Calu3 (cell line): ENCODE measurements at regions not wholly inside any gene's neighbourhood (a gene's known extent, or its start where the extent isn't known, plus 50 kb on each side); places are given as distances from the start of the nearest gene placed in this dataset.

Source experiments
- BruUV-seq: library from RNA; stranded (reverse); fragments of 400-500 nt; replicated peaks from 2 replicates; lab custom pipeline; 2021; lab: Mats Ljungman, UMichigan
- CTCF ChIA-PET: fragments of 300-600 bp; sonication (Branson Sonifier 250); formaldehyde crosslinking; loops from one replicate; lab custom pipeline; 2022; ENCODE audit warnings: antibody characterized with exemption; lab: Charles Lee
- DNase-seq: peaks from one replicate; pipeline ENCODE4 v3.0.0; 2022
- H3K27ac Mint-ChIP-seq: one replicate; pipeline ENCODE4 v1.8.0; 2022; ENCODE audit warnings: mixed read lengths; ENCODE audit not compliant: unreplicated experiment
- H3K27me3 Mint-ChIP-seq: one replicate; pipeline ENCODE4 v1.8.0; 2022; ENCODE audit warnings: mixed read lengths; ENCODE audit not compliant: unreplicated experiment
- H3K36me3 Mint-ChIP-seq: one replicate; pipeline ENCODE4 v1.8.0; 2022; ENCODE audit warnings: mild to moderate bottlenecking, moderate library complexity, mixed read lengths; ENCODE audit not compliant: insufficient read depth, unreplicated experiment
- H3K4me1 Mint-ChIP-seq: one replicate; pipeline ENCODE4 v1.8.0; 2022; ENCODE audit warnings: mild to moderate bottlenecking, low read depth, mixed read lengths; ENCODE audit not compliant: unreplicated experiment
- H3K4me3 Mint-ChIP-seq: one replicate; pipeline ENCODE4 v1.8.0; 2022; ENCODE audit warnings: mild to moderate bottlenecking, low read depth, moderate library complexity, mixed read lengths; ENCODE audit not compliant: unreplicated experiment
- H3K9me3 Mint-ChIP-seq: one replicate; pipeline ENCODE4 v1.8.0; 2022; ENCODE audit warnings: low read depth, mixed read lengths; ENCODE audit not compliant: unreplicated experiment
- intact Hi-C: fragments of 100-400 bp; cut with micrococcal nuclease; formaldehyde crosslinking; loops from one replicate; pipeline ENCODE4 v1.10.0; 2022; ENCODE audit not compliant: unreplicated experiment
- microRNA-seq: library from miRNA; unstranded; fragments of <30 nt; microRNA quantifications from one replicate; pipeline ENCODE4 v1.2.0, GENCODE V29; 2022
- TF ChIP-seq, protein P1 (sequence below): fragments of 200-600 bp; IDR thresholded peaks from one replicate; pipeline ENCODE4 v1.8.0; 2022; ENCODE audit warnings: antibody characterized with exemption; ENCODE audit not compliant: unreplicated experiment

DNA sequence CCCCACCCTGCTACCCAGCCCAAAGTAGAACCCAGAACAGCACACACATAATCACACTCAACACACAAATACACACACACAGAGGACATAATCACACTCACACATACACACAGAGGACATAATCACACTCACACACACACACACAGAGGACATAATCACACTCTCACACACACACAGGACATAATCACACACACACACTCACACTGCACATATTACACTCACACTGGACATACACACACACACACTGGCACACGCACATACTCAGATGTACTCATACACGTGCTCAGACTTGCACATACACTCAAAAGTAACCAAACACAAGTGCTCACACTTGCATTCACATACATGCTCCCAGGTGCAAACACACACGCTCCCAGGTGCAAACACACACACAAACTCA lies 54.3 kb upstream of the CAMK1G start:
- intact Hi-C loops, result no loop called here
- CTCF ChIA-PET, result interaction anchor here (0.8 kb wide), 1 partner anchor 13 kb away, joined by 3 read pairs; no protein-coding TSS in a partner anchor
- no peak overlapping the region for H3K4me3 Mint-ChIP-seq

DNA sequence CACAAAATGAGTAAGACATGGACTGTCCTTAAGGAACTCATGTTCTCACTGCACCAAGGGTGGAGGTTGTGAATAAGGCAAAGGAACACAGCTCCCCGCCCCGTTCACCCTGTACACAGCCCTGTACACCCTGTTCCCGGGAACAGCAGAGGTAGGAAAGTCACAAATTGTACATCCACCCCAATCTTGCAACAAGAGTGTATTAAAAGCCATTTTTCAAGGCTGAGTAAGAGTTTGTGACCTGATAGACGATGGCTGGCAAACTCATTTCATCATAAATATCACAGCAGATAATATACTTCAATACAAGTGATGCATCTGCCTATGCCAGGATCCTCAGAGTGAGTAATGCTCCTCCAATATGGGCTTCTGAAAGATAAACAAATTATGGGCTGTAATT lies 52.5 kb upstream of the CAMK1G start:
- peaks cover 2% of the 10 kb centered on the region for H3K9me3 Mint-ChIP-seq
- peaks cover 42% of the 10 kb centered on the region for H3K27me3 Mint-ChIP-seq
- BruUV-seq, result no TSS peak
- TF ChIP-seq, protein P1, sequence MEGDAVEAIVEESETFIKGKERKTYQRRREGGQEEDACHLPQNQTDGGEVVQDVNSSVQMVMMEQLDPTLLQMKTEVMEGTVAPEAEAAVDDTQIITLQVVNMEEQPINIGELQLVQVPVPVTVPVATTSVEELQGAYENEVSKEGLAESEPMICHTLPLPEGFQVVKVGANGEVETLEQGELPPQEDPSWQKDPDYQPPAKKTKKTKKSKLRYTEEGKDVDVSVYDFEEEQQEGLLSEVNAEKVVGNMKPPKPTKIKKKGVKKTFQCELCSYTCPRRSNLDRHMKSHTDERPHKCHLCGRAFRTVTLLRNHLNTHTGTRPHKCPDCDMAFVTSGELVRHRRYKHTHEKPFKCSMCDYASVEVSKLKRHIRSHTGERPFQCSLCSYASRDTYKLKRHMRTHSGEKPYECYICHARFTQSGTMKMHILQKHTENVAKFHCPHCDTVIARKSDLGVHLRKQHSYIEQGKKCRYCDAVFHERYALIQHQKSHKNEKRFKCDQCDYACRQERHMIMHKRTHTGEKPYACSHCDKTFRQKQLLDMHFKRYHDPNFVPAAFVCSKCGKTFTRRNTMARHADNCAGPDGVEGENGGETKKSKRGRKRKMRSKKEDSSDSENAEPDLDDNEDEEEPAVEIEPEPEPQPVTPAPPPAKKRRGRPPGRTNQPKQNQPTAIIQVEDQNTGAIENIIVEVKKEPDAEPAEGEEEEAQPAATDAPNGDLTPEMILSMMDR, result no peak
- intact Hi-C loops, result no loop called here
- H3K27ac Mint-ChIP-seq, result no peak overlapping the region
- CTCF ChIA-PET, result interaction anchor here (1.5 kb wide), 1 partner anchor 12 kb away, joined by 5 read pairs; no protein-coding TSS in a partner anchor
- H3K36me3 Mint-ChIP-seq, result no peaks in the 10 kb centered on the region
- H3K4me3 Mint-ChIP-seq, result no peak overlapping the region
- DNase-seq, result no peak
- H3K4me1 Mint-ChIP-seq, result peaks cover 22% of the 10 kb centered on the region

More for the DNA sequence above, 54.3 kb upstream of the CAMK1G start:
- no peak overlapping the region for H3K27ac Mint-ChIP-seq
- peaks cover 2% of the 10 kb centered on the region for H3K9me3 Mint-ChIP-seq
- H3K36me3 Mint-ChIP-seq, result no peaks in the 10 kb centered on the region
- TF ChIP-seq, protein P1, result no peak
- BruUV-seq, result no TSS peak
- H3K4me1 Mint-ChIP-seq, result peaks cover 22% of the 10 kb centered on the region
- H3K27me3 Mint-ChIP-seq, result peaks cover 31% of the 10 kb centered on the region
- DNase-seq, result no peak

DNA sequence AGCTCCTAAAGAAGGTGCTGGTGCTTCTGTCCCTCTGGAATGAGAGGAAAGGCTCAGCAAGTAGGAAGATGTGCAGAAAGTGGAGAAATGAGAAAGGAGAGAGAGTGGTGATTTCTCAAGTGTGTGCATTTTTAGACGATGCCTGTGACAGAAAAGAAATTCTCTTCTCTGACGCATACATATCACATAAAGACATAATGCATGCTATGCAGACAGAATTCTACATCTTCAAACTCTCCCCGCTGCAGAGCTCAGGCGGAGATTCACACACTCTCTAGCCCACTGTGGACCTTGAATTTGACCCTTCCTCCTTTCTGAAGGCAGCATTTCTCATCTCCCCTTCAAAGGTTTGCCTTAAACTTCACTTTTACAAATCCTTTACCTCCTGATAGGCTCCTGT lies 52.0 kb upstream of the CAMK1G start:
- Mint-ChIP-seq H3K27ac (no peak overlapping the region), H3K36me3 (no peaks in the 10 kb centered on the region), H3K4me3 (no peak overlapping the region), H3K4me1 (peaks cover 22% of the 10 kb centered on the region), H3K27me3 (peaks cover 47% of the 10 kb centered on the region), H3K9me3 (peaks cover 2% of the 10 kb centered on the region)
- TF ChIP-seq, protein P1, result no peak
- BruUV-seq, result no TSS peak
- CTCF ChIA-PET, result interaction anchor here (1.5 kb wide), 1 partner anchor 11 kb away, joined by 5 read pairs; no protein-coding TSS in a partner anchor
- intact Hi-C loops, result no loop called here
- DNase-seq, result no peak

Small RNA genes lying in the stretch of these regions (microRNA-seq; reads per million reads assigned to microRNA genes)
- gene MIR205, result 117 reads per million, percentile 65 among the genes with 10 or more reads in this experiment
